ENCODE measurements at regions not wholly inside any gene's neighbourhood (a gene's known extent, or its start where the extent isn't known, plus 50 kb on each side); places are given as distances from the start of the nearest gene placed in this dataset.

GRCh38 chr2:6107290-6107689, 415.1 kb downstream of the SOX11 start:
- Histone ChIP-seq H3F3A (ENCODE audit: insufficient read depth, low read length, poor library complexity, severe bottlenecking) (no peaks in the 10 kb centered on the region), H3K27ac (ENCODE audit: low read length) (no peak overlapping the region), H3K4me3 (ENCODE audit: low read length) (no peak overlapping the region), H3K9me3 (ENCODE audit: low read length) (no peaks in the 10 kb centered on the region), H3K27me3 (ENCODE audit: insufficient read depth, low read depth, low read length) (no peaks in the 10 kb centered on the region), H3K9me2 (ENCODE audit: insufficient read depth, low read length) (no peaks in the 10 kb centered on the region), H3K9ac (ENCODE audit: low read length) (no peak overlapping the region), H4K20me1 (ENCODE audit: insufficient read depth) (no peaks in the 10 kb centered on the region), H2AFZ (ENCODE audit: low read depth, low read length) (no peak overlapping the region), H3K4me2 (ENCODE audit: low read length) (no peak overlapping the region), H3K79me2 (replicated peaks; ENCODE audit: insufficient read depth, low read length) (no peaks in the 10 kb centered on the region), H3K36me3 (ENCODE audit: insufficient read depth, low read length) (no peaks in the 10 kb centered on the region)
- TF ChIP-seq, protein P1, sequence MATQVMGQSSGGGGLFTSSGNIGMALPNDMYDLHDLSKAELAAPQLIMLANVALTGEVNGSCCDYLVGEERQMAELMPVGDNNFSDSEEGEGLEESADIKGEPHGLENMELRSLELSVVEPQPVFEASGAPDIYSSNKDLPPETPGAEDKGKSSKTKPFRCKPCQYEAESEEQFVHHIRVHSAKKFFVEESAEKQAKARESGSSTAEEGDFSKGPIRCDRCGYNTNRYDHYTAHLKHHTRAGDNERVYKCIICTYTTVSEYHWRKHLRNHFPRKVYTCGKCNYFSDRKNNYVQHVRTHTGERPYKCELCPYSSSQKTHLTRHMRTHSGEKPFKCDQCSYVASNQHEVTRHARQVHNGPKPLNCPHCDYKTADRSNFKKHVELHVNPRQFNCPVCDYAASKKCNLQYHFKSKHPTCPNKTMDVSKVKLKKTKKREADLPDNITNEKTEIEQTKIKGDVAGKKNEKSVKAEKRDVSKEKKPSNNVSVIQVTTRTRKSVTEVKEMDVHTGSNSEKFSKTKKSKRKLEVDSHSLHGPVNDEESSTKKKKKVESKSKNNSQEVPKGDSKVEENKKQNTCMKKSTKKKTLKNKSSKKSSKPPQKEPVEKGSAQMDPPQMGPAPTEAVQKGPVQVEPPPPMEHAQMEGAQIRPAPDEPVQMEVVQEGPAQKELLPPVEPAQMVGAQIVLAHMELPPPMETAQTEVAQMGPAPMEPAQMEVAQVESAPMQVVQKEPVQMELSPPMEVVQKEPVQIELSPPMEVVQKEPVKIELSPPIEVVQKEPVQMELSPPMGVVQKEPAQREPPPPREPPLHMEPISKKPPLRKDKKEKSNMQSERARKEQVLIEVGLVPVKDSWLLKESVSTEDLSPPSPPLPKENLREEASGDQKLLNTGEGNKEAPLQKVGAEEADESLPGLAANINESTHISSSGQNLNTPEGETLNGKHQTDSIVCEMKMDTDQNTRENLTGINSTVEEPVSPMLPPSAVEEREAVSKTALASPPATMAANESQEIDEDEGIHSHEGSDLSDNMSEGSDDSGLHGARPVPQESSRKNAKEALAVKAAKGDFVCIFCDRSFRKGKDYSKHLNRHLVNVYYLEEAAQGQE (IDR thresholded peaks at IDR 0.05; ENCODE audit: borderline replicate concordance), result no peak
- TF ChIP-seq CTCF (IDR thresholded peaks at IDR 0.05; ENCODE audit: poor library complexity, severe bottlenecking) (no peak), SMC3 (conservative IDR thresholded peaks at IDR 0.05; ENCODE audit: poor library complexity) (no peak), RAD21 (conservative IDR thresholded peaks at IDR 0.05) (no peak), TAF1 (IDR thresholded peaks at IDR 0.05; ENCODE audit: low read depth) (no peak), MXI1 (conservative IDR thresholded peaks at IDR 0.05; ENCODE audit: poor library complexity, severe bottlenecking) (no peak), EZH2 (IDR thresholded peaks at IDR 0.05; ENCODE audit: borderline replicate concordance, insufficient read depth, low read length, poor library complexity, severe bottlenecking) (no peak)

DNA sequence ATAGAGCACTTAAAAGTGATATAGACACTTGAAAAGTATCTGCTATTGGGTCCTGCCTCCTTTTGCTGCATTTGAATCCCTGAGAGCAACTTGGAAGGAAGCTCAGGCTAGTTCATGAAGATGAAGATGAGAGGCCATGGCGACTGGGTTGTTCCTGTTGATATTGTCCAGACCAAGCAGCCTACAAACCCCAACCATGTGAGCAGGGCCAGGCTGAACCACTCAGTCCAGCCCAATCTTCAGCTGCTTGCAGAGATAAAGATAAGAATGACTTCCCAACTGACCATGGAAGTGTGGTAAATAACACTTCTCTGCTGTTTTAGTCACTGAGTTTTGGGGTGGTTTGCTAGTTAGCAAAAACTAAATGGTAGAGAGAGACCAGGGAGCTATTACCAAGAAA, 417.6 kb downstream of the SOX11 start:
- Histone ChIP-seq H3K9ac (ENCODE audit: low read length) (no peak overlapping the region), H3K9me2 (ENCODE audit: insufficient read depth, low read length) (no peaks in the 10 kb centered on the region), H3K36me3 (ENCODE audit: insufficient read depth, low read length) (no peaks in the 10 kb centered on the region), H3K4me2 (ENCODE audit: low read length) (no peak overlapping the region), H3F3A (ENCODE audit: insufficient read depth, low read length, poor library complexity, severe bottlenecking) (no peaks in the 10 kb centered on the region), H3K4me3 (ENCODE audit: low read length) (no peak overlapping the region), H3K27me3 (ENCODE audit: insufficient read depth, low read depth, low read length) (no peaks in the 10 kb centered on the region), H2AFZ (ENCODE audit: low read depth, low read length) (no peak overlapping the region), H3K79me2 (replicated peaks; ENCODE audit: insufficient read depth, low read length) (no peaks in the 10 kb centered on the region), H3K9me3 (ENCODE audit: low read length) (no peaks in the 10 kb centered on the region), H3K27ac (ENCODE audit: low read length) (no peak overlapping the region), H4K20me1 (ENCODE audit: insufficient read depth) (no peaks in the 10 kb centered on the region)
- TF ChIP-seq CTCF (IDR thresholded peaks at IDR 0.05; ENCODE audit: poor library complexity, severe bottlenecking), result no peak
- TF ChIP-seq MXI1 (conservative IDR thresholded peaks at IDR 0.05; ENCODE audit: poor library complexity, severe bottlenecking), result no peak
- TF ChIP-seq RAD21 (conservative IDR thresholded peaks at IDR 0.05), result no peak
- no peak for TF ChIP-seq EP300 (conservative IDR thresholded peaks at IDR 0.05; ENCODE audit: poor library complexity, severe bottlenecking)
- TF ChIP-seq SMC3 (conservative IDR thresholded peaks at IDR 0.05; ENCODE audit: poor library complexity), result no peak
- no peak for TF ChIP-seq POLR2AphosphoS5 (IDR thresholded peaks at IDR 0.05)
- TF ChIP-seq, protein P1 (IDR thresholded peaks at IDR 0.05; ENCODE audit: borderline replicate concordance), result no peak

Data from neural cell (in vitro differentiated cells).